HFFc6 (cell line): ENCODE measurements at regions not wholly inside any gene's neighbourhood (a gene's known extent, or its start where the extent isn't known, plus 50 kb on each side); places are given as distances from the start of the nearest gene placed in this dataset.

ENCODE experiments used
- DNase-seq: peaks from one replicate; pipeline ENCODE4 v3.0.0-alpha.2; 2018
- H3K27ac Mint-ChIP-seq: 2 replicates; pipeline ENCODE4 v1.8.0; 2020; ENCODE audit warnings: mild to moderate bottlenecking, mixed read lengths
- H3K27me3 Mint-ChIP-seq: 2 replicates; pipeline ENCODE4 v1.8.0; 2021; ENCODE audit warnings: mild to moderate bottlenecking, moderate library complexity, mixed read lengths; ENCODE audit not compliant: insufficient read depth
- H3K36me3 Mint-ChIP-seq: 2 replicates; pipeline ENCODE4 v1.8.0; 2021; ENCODE audit warnings: low read depth, mixed read lengths
- H3K4me1 Mint-ChIP-seq: 2 replicates; pipeline ENCODE4 v1.8.0; 2020; ENCODE audit warnings: low read depth, mixed read lengths
- H3K4me3 Mint-ChIP-seq: 2 replicates; pipeline ENCODE4 v1.8.0; 2020; ENCODE audit warnings: mild to moderate bottlenecking, moderate library complexity, mixed read lengths
- H3K9me3 Mint-ChIP-seq: 2 replicates; pipeline ENCODE4 v1.8.0; 2020; ENCODE audit warnings: mild to moderate bottlenecking, mixed read lengths
- CTCF ChIP-seq: fragments of 200-600 bp; sonication (generic); IDR thresholded peaks from 2 replicates; pipeline ENCODE4 v1.5.0; 2021; ENCODE audit warnings: antibody characterized with exemption, mild to moderate bottlenecking

- peaks cover 16% of the 10 kb centered on the region for H3K9me3 Mint-ChIP-seq
- no peaks in the 10 kb centered on the region for H3K36me3 Mint-ChIP-seq
- no peaks in the 10 kb centered on the region; the same call in 1 of the 2 replicates for H3K27me3 Mint-ChIP-seq
- no peak for TF ChIP-seq CTCF
- DNase-seq = no peak
- H3K4me1 Mint-ChIP-seq = no peaks in the 10 kb centered on the region
- H3K27ac Mint-ChIP-seq = no peak overlapping the region
- H3K4me3 Mint-ChIP-seq = no peak overlapping the region
These were observed 1475.7 kb upstream of the TMEFF2 start for GRCh38 chr2:193670478-193670877.

- Mint-ChIP-seq H3K4me3 (no peak overlapping the region), H3K36me3 (no peaks in the 10 kb centered on the region), H3K9me3 (peaks cover 10% of the 10 kb centered on the region), H3K27ac (no peak overlapping the region), H3K27me3 (no peaks in the 10 kb centered on the region; the same call in 1 of the 2 replicates), H3K4me1 (no peaks in the 10 kb centered on the region)
- no peak for TF ChIP-seq CTCF
- DNase-seq = no peak
These were observed 1474.0 kb upstream of the TMEFF2 start for GRCh38 chr2:193668557-193669323.

- TF ChIP-seq CTCF = no peak
- Mint-ChIP-seq H3K9me3 (peaks cover 23% of the 10 kb centered on the region), H3K27me3 (no peaks in the 10 kb centered on the region), H3K4me3 (no peak overlapping the region), H3K27ac (no peak overlapping the region), H3K4me1 (no peaks in the 10 kb centered on the region), H3K36me3 (no peaks in the 10 kb centered on the region)
- no peak for DNase-seq
These were observed 1433.2 kb upstream of the TMEFF2 start for GRCh38 chr2:193627927-193628272.

- Mint-ChIP-seq H3K27ac (no peak overlapping the region), H3K4me3 (no peak overlapping the region), H3K4me1 (no peaks in the 10 kb centered on the region), H3K36me3 (no peaks in the 10 kb centered on the region), H3K27me3 (no peaks in the 10 kb centered on the region; the same call in 1 of the 2 replicates), H3K9me3 (peaks cover 23% of the 10 kb centered on the region)
- DNase-seq = no peak
- TF ChIP-seq CTCF = no peak
These were observed 1432.6 kb upstream of the TMEFF2 start for GRCh38 chr2:193627187-193627926.

GRCh38 chr2:193608451-193608850 lies 1413.7 kb upstream of the TMEFF2 start:
- DNase-seq = no peak
- Mint-ChIP-seq H3K27me3 (no peaks in the 10 kb centered on the region), H3K9me3 (peaks cover 24% of the 10 kb centered on the region), H3K36me3 (no peaks in the 10 kb centered on the region), H3K4me3 (no peak overlapping the region), H3K27ac (no peak overlapping the region), H3K4me1 (no peaks in the 10 kb centered on the region)
- no peak for TF ChIP-seq CTCF
